ENCODE measurements at regions not wholly inside any gene's neighbourhood (a gene's known extent, or its start where the extent isn't known, plus 50 kb on each side); places are given as distances from the start of the nearest gene placed in this dataset.

DNA sequence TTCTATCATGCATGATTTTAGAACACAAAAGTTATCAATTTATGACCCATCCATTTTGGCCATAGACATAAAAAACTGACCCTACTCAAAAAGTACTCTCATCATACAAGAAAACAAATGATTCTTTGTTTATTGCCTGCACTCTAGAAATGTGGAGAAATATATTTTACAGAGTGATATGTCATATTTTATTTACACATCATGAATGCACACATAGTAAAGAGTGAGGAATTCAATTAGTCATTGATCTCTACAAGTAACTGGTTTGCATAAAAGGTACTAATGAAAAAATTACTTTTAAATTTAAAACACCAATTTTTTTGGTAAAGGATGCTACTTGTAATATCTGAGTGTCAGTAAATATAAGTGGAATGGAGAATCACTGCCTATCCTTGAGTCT is 242.5 kb upstream of the FAT4 start:
- TF ChIP-seq, protein P1, sequence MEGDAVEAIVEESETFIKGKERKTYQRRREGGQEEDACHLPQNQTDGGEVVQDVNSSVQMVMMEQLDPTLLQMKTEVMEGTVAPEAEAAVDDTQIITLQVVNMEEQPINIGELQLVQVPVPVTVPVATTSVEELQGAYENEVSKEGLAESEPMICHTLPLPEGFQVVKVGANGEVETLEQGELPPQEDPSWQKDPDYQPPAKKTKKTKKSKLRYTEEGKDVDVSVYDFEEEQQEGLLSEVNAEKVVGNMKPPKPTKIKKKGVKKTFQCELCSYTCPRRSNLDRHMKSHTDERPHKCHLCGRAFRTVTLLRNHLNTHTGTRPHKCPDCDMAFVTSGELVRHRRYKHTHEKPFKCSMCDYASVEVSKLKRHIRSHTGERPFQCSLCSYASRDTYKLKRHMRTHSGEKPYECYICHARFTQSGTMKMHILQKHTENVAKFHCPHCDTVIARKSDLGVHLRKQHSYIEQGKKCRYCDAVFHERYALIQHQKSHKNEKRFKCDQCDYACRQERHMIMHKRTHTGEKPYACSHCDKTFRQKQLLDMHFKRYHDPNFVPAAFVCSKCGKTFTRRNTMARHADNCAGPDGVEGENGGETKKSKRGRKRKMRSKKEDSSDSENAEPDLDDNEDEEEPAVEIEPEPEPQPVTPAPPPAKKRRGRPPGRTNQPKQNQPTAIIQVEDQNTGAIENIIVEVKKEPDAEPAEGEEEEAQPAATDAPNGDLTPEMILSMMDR (conservative IDR thresholded peaks at IDR 0.05): no peak
- no peak for TF ChIP-seq ZFX (IDR thresholded peaks at IDR 0.05)
